GM23338 (cell line): ENCODE measurements at regions not wholly inside any gene's neighbourhood (a gene's known extent, or its start where the extent isn't known, plus 50 kb on each side); places are given as distances from the start of the nearest gene placed in this dataset.
A peak's percentile ranks its signal among the peaks of the same experiment; 100 is the strongest.

ENCODE experiments used
- ATAC-seq: fragments of 200-7000 bp; cut with Tn5 transposase; 3 replicates; pipeline ENCODE4 v1.9.1; 2020
- DNase-seq: peaks from one replicate; pipeline ENCODE4 v3.0.0-alpha.2; 2015; ENCODE audit warnings: low spot score
- H2AFZ ChIP-seq: fragments of 200-600 bp; sonication (generic); 2 replicates; pipeline ENCODE4 v1.8.0; 2016; ENCODE audit warnings: antibody characterized with exemption, mild to moderate bottlenecking, moderate library complexity
- H3F3A ChIP-seq: fragments of 200-600 bp; sonication (generic); replicated peaks from 2 replicates; pipeline ENCODE4 v1.8.0; 2017; ENCODE audit warnings: antibody characterized with exemption, mixed run types, low read depth
- H3K27ac ChIP-seq: fragments of 200-600 bp; sonication (generic); 2 replicates; pipeline ENCODE4 v1.6.1; 2016; ENCODE audit warnings: low read depth
- H3K27me3 ChIP-seq: fragments of 200-600 bp; sonication (generic); 2 replicates; pipeline ENCODE4 v1.8.0; 2016; ENCODE audit warnings: mild to moderate bottlenecking, mixed run types, moderate library complexity; ENCODE audit not compliant: insufficient read depth
- H3K36me3 ChIP-seq: fragments of 200-600 bp; sonication (generic); 2 replicates; pipeline ENCODE4 v1.8.0; 2016; ENCODE audit warnings: mild to moderate bottlenecking; ENCODE audit not compliant: insufficient read depth
- H3K4me1 ChIP-seq: fragments of 200-600 bp; sonication (generic); 2 replicates; pipeline ENCODE4 v1.8.0; 2016; ENCODE audit warnings: mild to moderate bottlenecking, moderate library complexity; ENCODE audit not compliant: insufficient read depth
- H3K4me2 ChIP-seq: fragments of 200-600 bp; sonication (generic); 2 replicates; pipeline ENCODE4 v1.7.1; 2017; ENCODE audit warnings: mixed run types
- H3K4me3 ChIP-seq: fragments of 200-600 bp; sonication (generic); 2 replicates; pipeline ENCODE4 v1.6.1; 2016; ENCODE audit warnings: mixed run types
- H3K79me2 ChIP-seq: fragments of 200-600 bp; sonication (generic); replicated peaks from 2 replicates; pipeline ENCODE4 v1.8.0; 2017; ENCODE audit warnings: mild to moderate bottlenecking; ENCODE audit not compliant: insufficient read depth
- H3K9me2 ChIP-seq: fragments of 200-600 bp; sonication (generic); 2 replicates; pipeline ENCODE4 v1.8.0; 2017; ENCODE audit not compliant: insufficient read depth
- H4K20me1 ChIP-seq: fragments of 200-600 bp; sonication (generic); replicated peaks from 2 replicates; pipeline ENCODE4 v1.8.0; 2017; ENCODE audit warnings: mild to moderate bottlenecking; ENCODE audit not compliant: insufficient read depth
- H3K27ac Mint-ChIP-seq: 2 replicates; pipeline ENCODE4 v1.8.0; 2020; ENCODE audit warnings: inconsistent platforms, mild to moderate bottlenecking, moderate library complexity, mixed read lengths
- H3K27me3 Mint-ChIP-seq: 3 replicates; pipeline ENCODE4 v1.8.0; 2022; ENCODE audit warnings: low read depth, mild to moderate bottlenecking, moderate library complexity, mixed read lengths, inconsistent platforms; ENCODE audit not compliant: insufficient read depth, poor library complexity
- H3K36me3 Mint-ChIP-seq: 3 replicates; pipeline ENCODE4 v1.8.0; 2021; ENCODE audit warnings: low read depth, mild to moderate bottlenecking, inconsistent platforms, moderate library complexity, mixed read lengths
- H3K4me1 Mint-ChIP-seq: 3 replicates; pipeline ENCODE4 v1.8.0; 2020; ENCODE audit warnings: mild to moderate bottlenecking, inconsistent platforms, mixed read lengths
- H3K4me3 Mint-ChIP-seq: 3 replicates; pipeline ENCODE4 v1.8.0; 2021; ENCODE audit warnings: moderate library complexity, mild to moderate bottlenecking, inconsistent platforms, mixed read lengths
- H3K9me3 Mint-ChIP-seq: 3 replicates; pipeline ENCODE4 v1.8.0; 2020; ENCODE audit warnings: moderate library complexity, mild to moderate bottlenecking, inconsistent platforms, mixed read lengths
- JUNB ChIP-seq: IDR thresholded peaks from one replicate; pipeline ENCODE4 v1.6.1; 2016; ENCODE audit warnings: antibody characterized with exemption; ENCODE audit not compliant: unreplicated experiment
- POLR2AphosphoS5 ChIP-seq: IDR thresholded peaks from 2 replicates; pipeline ENCODE4 v1.6.1; 2016; ENCODE audit warnings: antibody characterized with exemption, low read depth
- ZNF114 ChIP-seq: fragments of 250-450 bp; sonication (Bioruptor Pico); IDR thresholded peaks from 2 replicates; pipeline ENCODE4 v1.5.0; 2020; ENCODE audit warnings: mild to moderate bottlenecking, moderate library complexity
- ZNF331 ChIP-seq: fragments of 250-450 bp; sonication (Bioruptor Pico); IDR thresholded peaks from 2 replicates; pipeline ENCODE4 v1.5.0; 2020; ENCODE audit warnings: low read depth, mild to moderate bottlenecking, moderate library complexity
- TF ChIP-seq, protein P1 (sequence below): IDR thresholded peaks from 2 replicates; pipeline ENCODE4 v1.6.1; 2016; ENCODE audit warnings: antibody characterized with exemption
- TF ChIP-seq, protein P2 (sequence below): fragments of 250-450 bp; sonication (Bioruptor Pico); IDR thresholded peaks from 2 replicates; pipeline ENCODE4 v1.5.0; 2020; ENCODE audit warnings: mild to moderate bottlenecking, moderate library complexity

DNA sequence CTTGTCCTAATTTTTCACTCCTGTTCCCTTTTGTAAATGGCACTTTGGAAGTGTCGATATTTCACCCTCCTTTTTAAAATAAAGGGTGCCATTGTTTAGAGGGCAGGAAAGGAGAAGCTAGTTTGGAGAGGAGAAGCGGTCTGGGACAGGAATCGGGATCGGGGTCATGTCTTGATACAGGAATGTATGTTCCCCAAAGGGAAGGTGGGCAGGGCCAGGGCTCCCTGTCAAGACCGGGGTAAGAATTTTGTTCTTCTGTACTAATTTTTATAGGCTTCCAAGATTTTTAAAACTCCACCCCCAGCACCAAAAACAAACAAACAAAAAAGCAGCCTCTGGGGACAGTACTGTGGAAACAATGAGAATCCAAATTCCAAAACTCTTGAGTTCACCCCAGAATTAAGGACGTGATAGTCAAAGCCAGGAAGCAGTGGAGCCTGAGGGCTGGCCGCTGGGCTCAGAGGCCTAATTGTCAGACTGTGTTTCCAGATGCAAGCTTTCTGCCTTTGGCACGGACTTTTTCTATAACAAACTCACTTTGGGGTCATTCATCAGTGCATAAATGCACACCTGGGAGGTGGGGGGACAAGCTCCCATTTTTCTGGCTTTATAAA lies 250.4 kb upstream of the SIX2 start:
- H3K9me3 Mint-ChIP-seq = peaks cover 13% of the 10 kb centered on the region
- DNase-seq (no peak), ATAC-seq (no peak)
- H3K36me3 Mint-ChIP-seq = peaks cover 10% of the 10 kb centered on the region
- TF ChIP-seq ZNF114 (CRISPR knock-in tag) = no peak
- TF ChIP-seq, protein P1, sequence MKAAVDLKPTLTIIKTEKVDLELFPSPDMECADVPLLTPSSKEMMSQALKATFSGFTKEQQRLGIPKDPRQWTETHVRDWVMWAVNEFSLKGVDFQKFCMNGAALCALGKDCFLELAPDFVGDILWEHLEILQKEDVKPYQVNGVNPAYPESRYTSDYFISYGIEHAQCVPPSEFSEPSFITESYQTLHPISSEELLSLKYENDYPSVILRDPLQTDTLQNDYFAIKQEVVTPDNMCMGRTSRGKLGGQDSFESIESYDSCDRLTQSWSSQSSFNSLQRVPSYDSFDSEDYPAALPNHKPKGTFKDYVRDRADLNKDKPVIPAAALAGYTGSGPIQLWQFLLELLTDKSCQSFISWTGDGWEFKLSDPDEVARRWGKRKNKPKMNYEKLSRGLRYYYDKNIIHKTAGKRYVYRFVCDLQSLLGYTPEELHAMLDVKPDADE = no peak
- no peak overlapping the region for H3K27ac Mint-ChIP-seq
- no peak overlapping the region for H3K4me3 Mint-ChIP-seq
- H3K27me3 ChIP-seq = no peaks in the 10 kb centered on the region
- H3K27me3 Mint-ChIP-seq = peaks cover 11% of the 10 kb centered on the region
- H3K79me2 ChIP-seq = no peaks in the 10 kb centered on the region
- no peaks in the 10 kb centered on the region for H3K9me2 ChIP-seq
- no peaks in the 10 kb centered on the region for H3K36me3 ChIP-seq
- H2AFZ ChIP-seq = peak overlapping the region; percentile 95
- H3K4me2 ChIP-seq = 0 out of 2 replicates have a peak overlapping the region, but pooled peaks have one; percentile 42
- peaks cover 66% of the 10 kb centered on the region for H3K4me1 Mint-ChIP-seq
- H4K20me1 ChIP-seq = no peaks in the 10 kb centered on the region
- no peak overlapping the region for H3K27ac ChIP-seq
- peaks cover 43% of the 10 kb centered on the region for H3K4me1 ChIP-seq
- no peaks in the 10 kb centered on the region; the same call in 1 of the 2 replicates for H3F3A ChIP-seq
- no peak overlapping the region for H3K4me3 ChIP-seq

DNA sequence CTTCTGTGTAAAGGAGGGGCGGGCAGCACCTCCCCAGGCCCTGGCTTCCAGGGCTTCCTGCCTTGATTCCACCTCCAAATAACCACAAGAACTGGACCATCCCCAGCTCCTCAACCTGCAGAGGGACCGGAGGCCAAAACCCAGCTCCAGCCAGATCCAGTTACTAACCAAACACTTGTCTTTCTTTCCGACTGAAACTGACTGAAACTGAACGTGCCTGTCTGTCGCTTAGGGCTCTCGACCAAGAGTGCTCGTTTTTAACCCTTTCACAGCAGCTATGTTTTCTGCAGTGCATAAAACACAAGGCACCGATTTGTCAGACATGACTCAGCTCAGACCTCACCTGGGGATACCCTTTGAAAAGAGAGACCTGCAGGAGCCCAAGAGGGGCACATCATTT lies 249.9 kb upstream of the SIX2 start:
- peak; percentile 5; the same call in 1 of the 3 replicates for ATAC-seq
- Histone ChIP-seq H3K27ac (no peak overlapping the region), H3K4me2 (peak overlapping the region; percentile 42; the same call in 1 of the 2 replicates), H3K79me2 (no peaks in the 10 kb centered on the region), H3F3A (no peaks in the 10 kb centered on the region; the same call in 1 of the 2 replicates), H3K36me3 (no peaks in the 10 kb centered on the region), H3K4me3 (no peak overlapping the region), H3K4me1 (peaks cover 43% of the 10 kb centered on the region), H2AFZ (peak overlapping the region; percentile 95), H4K20me1 (no peaks in the 10 kb centered on the region), H3K27me3 (no peaks in the 10 kb centered on the region), H3K9me2 (no peaks in the 10 kb centered on the region)
- TF ChIP-seq POLR2AphosphoS5 (no peak), JUNB (no peak), ZNF331 (no peak)
- TF ChIP-seq, protein P1 = no peak
- TF ChIP-seq, protein P2, sequence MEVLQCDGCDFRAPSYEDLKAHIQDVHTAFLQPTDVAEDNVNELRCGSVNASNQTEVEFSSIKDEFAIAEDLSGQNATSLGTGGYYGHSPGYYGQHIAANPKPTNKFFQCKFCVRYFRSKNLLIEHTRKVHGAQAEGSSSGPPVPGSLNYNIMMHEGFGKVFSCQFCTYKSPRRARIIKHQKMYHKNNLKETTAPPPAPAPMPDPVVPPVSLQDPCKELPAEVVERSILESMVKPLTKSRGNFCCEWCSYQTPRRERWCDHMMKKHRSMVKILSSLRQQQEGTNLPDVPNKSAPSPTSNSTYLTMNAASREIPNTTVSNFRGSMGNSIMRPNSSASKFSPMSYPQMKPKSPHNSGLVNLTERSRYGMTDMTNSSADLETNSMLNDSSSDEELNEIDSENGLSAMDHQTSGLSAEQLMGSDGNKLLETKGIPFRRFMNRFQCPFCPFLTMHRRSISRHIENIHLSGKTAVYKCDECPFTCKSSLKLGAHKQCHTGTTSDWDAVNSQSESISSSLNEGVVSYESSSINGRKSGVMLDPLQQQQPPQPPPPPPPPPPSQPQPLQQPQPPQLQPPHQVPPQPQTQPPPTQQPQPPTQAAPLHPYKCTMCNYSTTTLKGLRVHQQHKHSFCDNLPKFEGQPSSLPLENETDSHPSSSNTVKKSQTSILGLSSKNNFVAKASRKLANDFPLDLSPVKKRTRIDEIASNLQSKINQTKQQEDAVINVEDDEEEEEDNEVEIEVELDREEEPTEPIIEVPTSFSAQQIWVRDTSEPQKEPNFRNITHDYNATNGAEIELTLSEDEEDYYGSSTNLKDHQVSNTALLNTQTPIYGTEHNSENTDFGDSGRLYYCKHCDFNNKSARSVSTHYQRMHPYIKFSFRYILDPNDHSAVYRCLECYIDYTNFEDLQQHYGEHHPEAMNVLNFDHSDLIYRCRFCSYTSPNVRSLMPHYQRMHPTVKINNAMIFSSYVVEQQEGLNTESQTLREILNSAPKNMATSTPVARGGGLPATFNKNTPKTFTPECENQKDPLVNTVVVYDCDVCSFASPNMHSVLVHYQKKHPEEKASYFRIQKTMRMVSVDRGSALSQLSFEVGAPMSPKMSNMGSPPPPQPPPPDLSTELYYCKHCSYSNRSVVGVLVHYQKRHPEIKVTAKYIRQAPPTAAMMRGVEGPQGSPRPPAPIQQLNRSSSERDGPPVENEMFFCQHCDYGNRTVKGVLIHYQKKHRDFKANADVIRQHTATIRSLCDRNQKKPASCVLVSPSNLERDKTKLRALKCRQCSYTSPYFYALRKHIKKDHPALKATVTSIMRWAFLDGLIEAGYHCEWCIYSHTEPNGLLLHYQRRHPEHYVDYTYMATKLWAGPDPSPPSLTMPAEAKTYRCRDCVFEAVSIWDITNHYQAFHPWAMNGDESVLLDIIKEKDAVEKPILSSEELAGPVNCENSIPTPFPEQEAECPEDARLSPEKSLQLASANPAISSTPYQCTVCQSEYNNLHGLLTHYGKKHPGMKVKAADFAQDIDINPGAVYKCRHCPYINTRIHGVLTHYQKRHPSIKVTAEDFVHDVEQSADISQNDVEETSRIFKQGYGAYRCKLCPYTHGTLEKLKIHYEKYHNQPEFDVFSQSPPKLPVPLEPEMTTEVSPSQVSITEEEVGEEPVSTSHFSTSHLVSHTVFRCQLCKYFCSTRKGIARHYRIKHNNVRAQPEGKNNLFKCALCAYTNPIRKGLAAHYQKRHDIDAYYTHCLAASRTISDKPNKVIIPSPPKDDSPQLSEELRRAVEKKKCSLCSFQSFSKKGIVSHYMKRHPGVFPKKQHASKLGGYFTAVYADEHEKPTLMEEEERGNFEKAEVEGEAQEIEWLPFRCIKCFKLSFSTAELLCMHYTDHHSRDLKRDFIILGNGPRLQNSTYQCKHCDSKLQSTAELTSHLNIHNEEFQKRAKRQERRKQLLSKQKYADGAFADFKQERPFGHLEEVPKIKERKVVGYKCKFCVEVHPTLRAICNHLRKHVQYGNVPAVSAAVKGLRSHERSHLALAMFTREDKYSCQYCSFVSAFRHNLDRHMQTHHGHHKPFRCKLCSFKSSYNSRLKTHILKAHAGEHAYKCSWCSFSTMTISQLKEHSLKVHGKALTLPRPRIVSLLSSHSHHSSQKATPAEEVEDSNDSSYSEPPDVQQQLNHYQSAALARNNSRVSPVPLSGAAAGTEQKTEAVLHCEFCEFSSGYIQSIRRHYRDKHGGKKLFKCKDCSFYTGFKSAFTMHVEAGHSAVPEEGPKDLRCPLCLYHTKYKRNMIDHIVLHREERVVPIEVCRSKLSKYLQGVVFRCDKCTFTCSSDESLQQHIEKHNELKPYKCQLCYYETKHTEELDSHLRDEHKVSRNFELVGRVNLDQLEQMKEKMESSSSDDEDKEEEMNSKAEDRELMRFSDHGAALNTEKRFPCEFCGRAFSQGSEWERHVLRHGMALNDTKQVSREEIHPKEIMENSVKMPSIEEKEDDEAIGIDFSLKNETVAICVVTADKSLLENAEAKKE (CRISPR knock-in tag) = no peak
- H3K4me1 Mint-ChIP-seq = peaks cover 61% of the 10 kb centered on the region
- no peak overlapping the region for H3K4me3 Mint-ChIP-seq
- peaks cover 11% of the 10 kb centered on the region for H3K27me3 Mint-ChIP-seq
- peaks cover 13% of the 10 kb centered on the region for H3K9me3 Mint-ChIP-seq
- no peak overlapping the region for H3K27ac Mint-ChIP-seq
- peaks cover 10% of the 10 kb centered on the region for H3K36me3 Mint-ChIP-seq
- peak; percentile 17 for DNase-seq
